ENCODE measurements at regions not wholly inside any gene's neighbourhood (a gene's known extent, or its start where the extent isn't known, plus 50 kb on each side); places are given as distances from the start of the nearest gene placed in this dataset.

GRCh38 chr6:40315060-40315459, 272.1 kb downstream of the LRFN2 start:
- DNase-seq (ENCODE audit: low read depth): no peak
- TF ChIP-seq CTCF (IDR thresholded peaks at IDR 0.05; ENCODE audit: insufficient read depth, low read depth, low read length): no peak
- no peak overlapping the region for H3K4me3 ChIP-seq (ENCODE audit: low read depth, low read length)

DNA sequence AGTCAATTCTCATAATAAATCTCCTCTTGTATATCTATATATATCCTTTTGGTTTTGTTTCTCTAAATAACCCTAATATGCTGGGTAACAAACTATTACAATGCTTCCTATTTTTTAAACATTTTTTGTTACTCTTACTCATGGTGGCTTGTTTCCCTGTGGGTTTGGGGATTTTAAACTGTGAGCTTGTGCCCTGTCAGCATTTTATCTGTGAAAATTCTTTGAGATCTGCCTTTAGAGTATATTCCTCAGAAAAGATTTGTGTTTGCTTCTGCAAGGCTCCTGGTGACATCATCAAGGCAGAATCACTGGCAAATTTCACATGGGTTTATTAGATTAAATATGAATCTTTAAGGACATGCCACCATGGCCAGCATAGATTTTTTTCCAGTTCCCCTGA, 273.6 kb downstream of the LRFN2 start:
- no peak for DNase-seq (ENCODE audit: low read depth)
- no peak overlapping the region for H3K4me3 ChIP-seq (ENCODE audit: low read depth, low read length)
- TF ChIP-seq CTCF (IDR thresholded peaks at IDR 0.05; ENCODE audit: insufficient read depth, low read depth, low read length): no peak

GRCh38 chr6:40312213-40313015, 274.8 kb downstream of the LRFN2 start:
- no peak for TF ChIP-seq CTCF (IDR thresholded peaks at IDR 0.05; ENCODE audit: insufficient read depth, low read depth, low read length)
- no peak overlapping the region for H3K4me3 ChIP-seq (ENCODE audit: low read depth, low read length)
- DNase-seq (ENCODE audit: low read depth): no peak

GRCh38 chr6:40308533-40309306, 278.4 kb downstream of the LRFN2 start:
- peak; percentile 31 for DNase-seq (ENCODE audit: low read depth)
- peak; percentile 95 for TF ChIP-seq CTCF (IDR thresholded peaks at IDR 0.05; ENCODE audit: insufficient read depth, low read depth, low read length)
- no peak overlapping the region for H3K4me3 ChIP-seq (ENCODE audit: low read depth, low read length)

- no peak for TF ChIP-seq CTCF (IDR thresholded peaks at IDR 0.05; ENCODE audit: insufficient read depth, low read depth, low read length)
- H3K4me3 ChIP-seq (ENCODE audit: low read depth, low read length): no peak overlapping the region
- DNase-seq (ENCODE audit: low read depth): no peak
These were observed 279.5 kb downstream of the LRFN2 start for GRCh38 chr6:40307712-40308111.

DNA sequence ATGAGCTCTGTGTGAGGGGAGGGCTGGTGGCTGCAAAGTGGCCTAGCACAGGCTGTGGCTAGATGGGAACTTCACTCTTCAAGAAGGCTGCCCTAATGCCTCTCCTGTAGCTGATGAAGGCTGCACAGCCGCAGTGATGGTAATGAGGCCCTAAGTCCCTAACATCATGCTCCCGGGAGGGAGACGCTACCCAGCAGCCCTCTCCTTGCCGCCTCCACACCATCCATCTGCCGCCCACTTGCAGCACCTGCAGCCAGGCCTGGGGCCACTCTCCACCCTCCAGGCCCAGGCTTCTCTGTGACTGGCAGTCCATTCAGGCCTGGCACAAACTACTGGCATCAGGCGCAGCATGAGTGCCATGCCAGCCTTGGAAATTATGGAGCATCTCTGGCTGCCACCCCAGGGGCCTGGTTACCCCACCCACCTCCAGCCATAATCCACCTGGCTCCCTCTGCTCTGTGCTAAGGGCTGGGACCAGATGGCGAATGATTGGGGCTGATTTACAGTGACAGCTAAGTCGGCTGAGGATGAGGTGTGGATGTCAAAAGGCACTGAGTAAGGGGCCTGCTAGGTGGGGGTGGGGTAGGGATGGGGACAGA, 284.2 kb downstream of the LRFN2 start:
- no peak for TF ChIP-seq CTCF (IDR thresholded peaks at IDR 0.05; ENCODE audit: insufficient read depth, low read depth, low read length)
- DNase-seq (ENCODE audit: low read depth): no peak
- H3K4me3 ChIP-seq (ENCODE audit: low read depth, low read length): no peak overlapping the region
